ENCODE measurements at regions not wholly inside any gene's neighbourhood (a gene's known extent, or its start where the extent isn't known, plus 50 kb on each side); places are given as distances from the start of the nearest gene placed in this dataset.

DNA sequence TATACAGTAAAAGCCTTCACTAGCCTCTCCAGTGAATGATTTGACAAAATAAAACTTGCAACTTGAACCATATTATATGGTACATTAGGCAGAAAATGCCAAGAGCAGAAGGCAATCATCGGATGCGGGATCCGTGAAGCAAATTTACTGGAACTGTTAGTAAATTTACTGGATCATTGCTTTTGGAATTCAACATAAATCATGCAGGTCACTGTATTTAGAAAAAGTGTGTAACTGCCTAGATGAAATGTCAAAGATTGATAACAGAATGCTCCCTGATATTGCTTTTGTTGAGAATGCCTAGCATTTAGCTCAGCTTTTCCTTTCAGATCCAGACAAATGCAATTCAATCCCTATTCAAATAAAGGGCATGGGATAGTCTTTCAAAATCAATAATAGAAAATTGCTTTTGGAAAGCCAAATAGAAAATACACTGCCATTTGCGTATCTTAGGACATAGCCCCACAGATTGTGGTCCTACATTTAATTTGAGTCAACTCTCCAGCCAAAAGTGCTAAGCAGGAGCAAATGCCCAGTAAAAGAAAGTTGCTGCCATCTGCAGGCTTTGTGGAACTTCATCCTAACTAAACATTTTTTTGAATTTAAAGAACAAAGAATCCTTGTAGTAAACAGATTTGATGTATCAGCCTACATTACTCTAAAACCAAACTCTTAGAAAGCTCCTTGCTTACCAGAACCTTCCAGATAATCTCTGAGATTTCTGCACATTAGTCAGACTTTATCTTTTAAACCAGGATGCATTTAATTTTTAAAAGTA is 109.5 kb upstream of the HSF2 start:
- TF ChIP-seq POLR2A (IDR thresholded peaks at IDR 0.05) (no peak), POLR2AphosphoS5 (IDR thresholded peaks at IDR 0.05) (no peak)
- TF ChIP-seq, protein P1, sequence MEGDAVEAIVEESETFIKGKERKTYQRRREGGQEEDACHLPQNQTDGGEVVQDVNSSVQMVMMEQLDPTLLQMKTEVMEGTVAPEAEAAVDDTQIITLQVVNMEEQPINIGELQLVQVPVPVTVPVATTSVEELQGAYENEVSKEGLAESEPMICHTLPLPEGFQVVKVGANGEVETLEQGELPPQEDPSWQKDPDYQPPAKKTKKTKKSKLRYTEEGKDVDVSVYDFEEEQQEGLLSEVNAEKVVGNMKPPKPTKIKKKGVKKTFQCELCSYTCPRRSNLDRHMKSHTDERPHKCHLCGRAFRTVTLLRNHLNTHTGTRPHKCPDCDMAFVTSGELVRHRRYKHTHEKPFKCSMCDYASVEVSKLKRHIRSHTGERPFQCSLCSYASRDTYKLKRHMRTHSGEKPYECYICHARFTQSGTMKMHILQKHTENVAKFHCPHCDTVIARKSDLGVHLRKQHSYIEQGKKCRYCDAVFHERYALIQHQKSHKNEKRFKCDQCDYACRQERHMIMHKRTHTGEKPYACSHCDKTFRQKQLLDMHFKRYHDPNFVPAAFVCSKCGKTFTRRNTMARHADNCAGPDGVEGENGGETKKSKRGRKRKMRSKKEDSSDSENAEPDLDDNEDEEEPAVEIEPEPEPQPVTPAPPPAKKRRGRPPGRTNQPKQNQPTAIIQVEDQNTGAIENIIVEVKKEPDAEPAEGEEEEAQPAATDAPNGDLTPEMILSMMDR (IDR thresholded peaks at IDR 0.05), result no peak

Data from transverse colon (tissue), 4 donors.